Fibroblast of skin of left biceps (primary cell): ENCODE measurements at regions not wholly inside any gene's neighbourhood (a gene's known extent, or its start where the extent isn't known, plus 50 kb on each side); places are given as distances from the start of the nearest gene placed in this dataset.

Experiments used
- DNase-seq, 2 experiments: peaks; one replicate each; pipeline ENCODE4 v3.0.0-alpha.2; 2013; ENCODE audit warnings: low read depth in 2 of 2

DNA sequence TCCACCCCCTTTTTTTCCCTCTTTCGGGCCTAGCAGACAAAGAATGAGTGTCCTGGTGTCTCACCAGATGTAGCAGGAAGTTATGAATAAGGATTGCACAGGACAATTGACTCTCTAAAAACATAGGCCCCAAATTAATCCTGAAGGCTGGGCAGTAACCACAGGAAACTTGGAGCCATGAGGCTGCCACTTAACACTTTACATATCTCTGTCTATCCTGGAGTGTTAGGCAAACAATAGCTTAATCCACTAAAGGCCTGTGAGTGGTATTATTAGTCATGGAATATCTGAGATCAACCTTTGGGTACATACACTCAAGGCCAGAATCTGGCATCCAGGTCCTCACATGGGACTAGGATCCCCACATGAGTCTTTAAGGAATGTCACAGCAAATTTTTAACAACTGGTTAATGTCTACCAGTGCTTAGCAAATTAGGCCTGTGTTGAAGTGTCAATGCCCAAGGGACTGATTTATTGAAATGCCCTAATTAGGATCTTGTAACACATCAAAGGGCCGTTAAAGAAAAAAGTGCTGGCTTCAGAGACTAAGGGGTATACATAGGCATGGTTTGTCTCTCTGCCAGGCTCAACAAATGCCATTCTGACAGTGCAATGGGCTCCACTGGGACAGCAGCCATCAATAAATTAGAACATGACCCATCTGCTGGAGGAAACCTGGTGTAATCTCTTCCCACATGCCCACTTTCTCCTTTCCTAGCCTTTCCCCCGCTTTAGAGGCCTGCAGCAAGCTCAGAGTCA is 196.7 kb upstream of the TBX20 start:
- no peak for DNase-seq

DNA sequence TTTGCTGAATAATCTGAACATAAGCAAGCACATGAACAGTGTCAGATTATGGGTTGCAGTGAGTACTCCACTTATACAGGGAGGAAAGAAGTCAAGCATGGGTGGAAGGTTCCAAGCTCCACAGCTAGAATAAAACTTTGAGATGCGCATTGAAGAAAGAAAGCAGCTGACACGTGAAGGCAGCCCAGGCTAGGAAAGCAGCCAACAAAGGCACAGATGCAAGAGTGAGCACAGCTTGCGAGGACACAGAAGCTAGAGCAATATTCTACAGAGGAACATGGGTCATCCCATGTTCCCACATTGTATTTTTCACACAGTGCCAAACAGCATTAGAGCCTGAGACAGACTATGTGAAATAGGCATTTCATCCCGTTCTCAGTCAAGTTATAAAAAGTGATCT is 194.6 kb upstream of the TBX20 start:
- DNase-seq: no peak

DNA sequence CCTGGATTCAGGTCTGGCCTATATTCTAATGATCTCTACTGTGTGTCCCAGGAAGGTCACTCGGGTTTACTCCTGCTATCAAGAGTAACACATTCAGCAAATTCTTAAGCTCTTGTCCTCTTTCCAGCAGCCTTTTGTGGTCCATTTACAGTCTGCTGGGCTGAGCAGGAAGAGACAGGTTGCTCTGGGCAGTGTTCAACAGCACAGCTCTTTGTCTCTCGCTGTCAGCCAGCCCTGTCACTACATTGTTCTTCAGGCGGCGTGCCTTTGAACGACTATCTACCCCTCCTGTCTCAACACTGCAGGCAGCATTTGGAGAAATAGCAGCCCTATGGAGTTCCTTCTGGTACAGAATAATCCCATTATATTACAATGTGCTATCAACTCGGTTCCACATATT is 192.2 kb upstream of the TBX20 start:
- DNase-seq: no peak

DNA sequence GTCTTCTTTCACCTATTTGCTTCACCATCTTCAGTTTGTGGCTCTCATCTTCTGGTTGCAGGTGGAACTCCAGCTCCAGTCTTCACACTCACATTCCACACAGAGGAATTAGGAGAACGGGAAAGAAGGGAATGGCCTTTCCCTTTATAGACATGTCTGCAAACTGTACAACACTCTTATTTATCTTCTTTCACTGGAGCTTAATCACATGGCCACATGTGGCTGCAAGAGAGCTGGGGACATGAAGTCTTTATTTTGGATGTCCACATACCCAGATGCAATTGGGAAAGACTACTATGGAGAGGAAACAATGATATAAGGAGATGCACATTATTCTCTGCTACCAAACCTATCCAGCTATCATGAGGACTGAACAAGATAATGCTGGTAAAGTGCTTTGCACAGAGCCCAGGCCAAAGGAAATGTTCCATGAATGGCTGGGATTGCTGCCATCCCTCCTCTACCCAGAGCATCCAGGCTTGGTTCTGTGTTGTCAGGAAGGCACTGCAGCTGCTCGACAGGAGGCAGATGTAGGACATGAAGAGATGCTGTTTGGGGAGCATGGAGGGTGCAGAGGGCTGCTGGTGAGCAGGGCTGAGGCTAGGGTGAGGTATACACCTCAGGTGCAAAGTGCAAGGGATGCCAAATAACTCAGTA is 183.8 kb upstream of the TBX20 start:
- no peak for DNase-seq

DNA sequence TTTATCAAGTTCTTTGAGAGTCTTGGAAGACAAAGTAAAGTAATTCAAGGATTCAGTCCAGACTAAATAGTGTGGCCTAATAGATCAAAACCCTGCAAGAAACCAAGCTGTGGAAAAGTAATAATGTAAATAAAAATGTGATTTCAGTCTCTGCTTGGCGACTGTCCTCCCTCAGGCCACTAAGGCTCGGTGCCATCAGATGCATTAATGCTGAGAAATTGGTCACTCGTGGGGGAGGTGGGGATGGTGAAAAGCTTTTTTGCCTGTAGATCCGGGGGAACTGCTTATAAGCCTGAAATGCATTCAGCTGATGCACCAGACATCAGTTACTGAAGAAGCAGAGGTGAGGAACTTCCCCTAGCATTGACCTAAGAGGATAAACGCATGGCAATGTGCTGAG is 182.6 kb upstream of the TBX20 start:
- DNase-seq: no peak

DNA sequence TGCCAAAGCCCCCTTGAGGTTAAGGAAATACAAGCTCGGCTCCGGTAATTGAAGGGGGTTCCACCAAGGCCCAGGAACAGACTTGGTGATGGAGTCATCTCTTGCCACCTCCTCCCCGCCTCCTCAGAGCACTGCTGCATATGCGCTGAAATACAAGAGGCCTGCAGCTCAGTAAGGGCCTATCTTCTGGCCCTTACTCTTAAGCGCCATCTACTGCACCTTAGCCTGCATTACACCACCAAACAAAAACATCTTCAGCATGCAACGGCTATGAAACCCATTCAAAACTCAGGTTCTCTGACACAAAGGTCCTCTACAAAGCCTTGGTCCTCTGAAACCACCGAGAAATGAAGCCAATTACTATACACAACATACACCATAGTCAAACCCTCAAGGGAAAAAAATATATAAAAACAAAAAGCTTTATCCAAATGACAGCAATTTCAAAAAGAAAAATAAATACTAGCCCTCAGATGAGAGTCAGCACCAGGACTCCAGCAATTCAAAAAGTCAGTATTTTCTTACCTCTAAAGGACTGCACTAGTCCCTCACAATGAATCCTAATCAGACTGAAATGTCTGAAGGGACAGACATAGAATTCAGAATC is 176.8 kb upstream of the TBX20 start:
- no peak for DNase-seq

DNA sequence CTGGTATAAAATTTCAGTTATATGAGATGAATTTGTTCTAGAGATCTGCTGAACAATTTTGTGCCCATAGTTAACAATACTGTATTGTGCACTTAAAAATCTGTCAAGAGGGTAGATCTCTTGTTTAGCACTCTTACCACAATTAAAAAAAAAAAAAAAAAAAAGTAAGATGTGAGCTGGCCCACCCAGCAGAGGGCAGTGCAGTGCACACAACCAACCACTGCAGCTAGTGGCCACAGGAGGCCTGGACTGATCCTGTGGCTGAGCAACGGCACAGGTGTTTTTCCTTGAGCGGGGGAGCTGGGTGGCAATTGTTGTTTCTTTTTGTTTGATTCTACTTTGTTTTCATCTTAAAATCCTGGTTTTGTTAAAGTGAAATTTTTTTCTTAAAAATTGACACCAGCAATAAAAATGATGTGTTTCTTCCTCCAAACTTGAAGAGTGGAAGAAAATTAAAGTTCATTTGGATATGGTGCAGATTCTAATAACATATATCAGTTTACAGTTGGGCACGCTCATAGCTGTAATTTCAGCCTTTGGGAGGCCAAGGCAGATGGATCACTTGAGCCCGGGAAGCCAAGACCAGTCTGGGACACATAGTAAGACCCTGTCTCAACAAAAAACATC is 171.1 kb upstream of the TBX20 start:
- peak; percentile 3 to 8 for DNase-seq

DNA sequence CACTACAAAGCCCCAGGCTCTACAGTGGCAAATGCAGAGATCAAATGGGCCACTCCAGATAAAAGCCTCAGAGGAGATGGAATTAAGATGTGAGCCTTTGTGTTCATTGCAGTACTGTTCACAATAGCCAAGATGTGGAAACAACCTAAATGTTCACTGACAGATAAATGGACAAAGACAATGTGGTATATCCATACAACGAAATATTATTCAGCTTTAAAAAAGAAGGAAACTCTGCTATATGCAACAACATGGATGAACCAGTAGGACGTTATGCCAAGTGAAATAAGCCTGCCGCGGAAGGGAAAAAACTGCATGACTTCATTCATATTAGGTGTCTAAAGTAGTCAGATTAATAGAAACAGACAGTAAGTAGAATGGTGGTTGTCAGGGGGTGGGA is 170.5 kb upstream of the TBX20 start:
- DNase-seq: no peak

DNA sequence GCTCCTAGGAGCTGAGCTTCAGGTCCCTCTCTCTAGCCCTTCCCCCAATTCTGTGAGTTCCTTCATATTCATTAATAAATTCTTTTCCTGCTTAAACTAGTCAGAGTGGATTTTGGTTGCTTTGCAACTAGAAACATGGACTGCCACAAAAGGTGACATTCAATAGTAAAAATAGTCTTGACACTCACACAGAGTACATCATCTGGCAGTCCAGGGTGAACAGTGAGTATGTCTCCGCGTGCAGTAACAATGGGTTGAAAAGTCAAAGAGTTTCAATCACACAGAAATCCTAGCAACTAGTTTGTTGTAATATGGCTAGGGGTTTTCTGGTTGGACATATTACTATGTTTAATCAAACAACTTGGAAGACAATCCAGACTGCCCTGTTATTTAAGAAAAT is 168.8 kb upstream of the TBX20 start:
- DNase-seq: no peak

DNA sequence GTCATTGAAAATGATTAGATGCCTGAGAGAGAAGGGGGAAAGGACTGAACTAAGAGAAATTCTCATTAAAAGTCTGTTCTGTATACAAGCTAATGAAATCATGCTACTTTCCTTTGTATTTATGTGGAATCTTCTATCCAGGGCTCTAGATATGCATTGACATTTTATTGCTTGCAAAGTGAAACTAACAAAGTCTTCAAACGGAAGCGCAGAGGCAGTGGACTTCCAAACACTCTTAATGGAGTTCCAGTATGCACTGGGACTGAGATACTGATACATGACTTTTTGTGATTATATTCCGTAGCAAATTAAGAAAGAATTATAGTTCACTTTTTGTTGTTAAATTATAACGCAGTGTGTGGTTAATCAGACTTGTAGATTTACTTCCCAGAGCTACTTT is 166.8 kb upstream of the TBX20 start:
- no peak for DNase-seq

DNA sequence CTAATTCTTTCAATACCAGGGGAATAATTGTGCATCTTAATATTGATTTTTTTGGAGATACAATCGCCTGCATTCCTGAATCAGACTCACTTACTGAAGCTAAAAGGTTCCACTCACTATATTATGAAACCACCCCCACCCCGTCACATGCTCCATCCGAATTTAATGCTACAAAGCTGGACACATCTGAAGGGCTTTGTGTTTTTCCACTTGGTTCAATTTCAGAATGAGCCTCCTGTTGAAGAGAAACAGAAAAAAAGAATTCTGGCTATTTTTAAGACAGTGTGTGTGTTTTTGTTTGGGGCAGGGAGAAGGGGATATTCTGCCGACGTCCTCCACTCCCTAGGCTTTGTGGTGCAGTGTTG is 165.5 kb upstream of the TBX20 start:
- DNase-seq: no peak

DNA sequence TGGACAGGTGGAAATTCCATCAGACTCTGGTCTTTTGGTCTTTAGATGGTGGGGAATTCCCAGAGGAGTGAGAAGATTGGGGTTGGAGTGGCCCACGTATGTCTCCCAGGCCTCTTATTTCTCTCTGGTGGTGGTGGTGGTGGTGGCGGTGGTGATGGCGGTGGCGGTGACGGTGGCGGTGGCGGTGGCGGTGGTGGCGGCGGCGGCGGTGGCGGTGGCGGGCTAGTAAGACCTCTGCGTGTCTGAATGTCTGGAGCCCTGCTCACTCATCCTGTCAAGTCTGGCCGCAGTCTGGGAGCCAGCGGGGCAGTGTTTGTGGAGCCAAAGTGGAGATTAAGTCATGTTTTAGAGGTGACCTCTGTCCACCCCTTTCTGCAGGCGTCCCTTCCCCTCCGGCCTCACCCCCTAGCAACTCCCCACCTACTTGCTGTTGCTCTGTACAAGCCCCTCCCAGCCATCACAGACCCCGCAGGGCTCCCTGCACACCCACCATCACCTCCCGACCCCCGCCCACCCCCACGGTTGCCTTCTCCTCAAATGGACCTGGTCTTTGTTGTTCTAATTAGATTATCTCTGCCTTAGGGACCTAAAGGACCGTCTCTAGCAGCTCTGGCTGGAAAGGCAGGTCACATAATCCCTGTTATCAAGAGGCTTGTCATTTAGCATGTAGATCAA is 165.0 kb upstream of the TBX20 start:
- DNase-seq: no peak

DNA sequence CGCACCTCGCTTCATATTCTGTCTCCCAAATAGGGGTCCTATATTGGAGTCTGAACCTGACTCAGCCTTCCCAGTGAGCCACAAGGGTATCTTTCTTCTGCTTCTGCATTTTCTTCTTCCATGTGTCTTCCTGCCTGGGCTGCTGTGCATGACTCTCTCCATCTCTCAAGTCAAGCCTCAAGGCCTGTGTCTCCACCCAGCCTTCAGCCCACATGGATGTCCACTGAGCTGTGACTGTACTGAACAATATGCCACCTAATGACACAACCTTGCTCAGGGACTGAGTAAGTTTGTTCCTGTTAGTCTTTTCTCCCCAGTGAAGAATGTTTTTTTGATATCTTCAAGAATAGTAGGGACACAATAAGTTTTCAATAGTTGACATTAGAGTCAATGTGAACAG is 162.7 kb upstream of the TBX20 start:
- DNase-seq: no peak

DNA sequence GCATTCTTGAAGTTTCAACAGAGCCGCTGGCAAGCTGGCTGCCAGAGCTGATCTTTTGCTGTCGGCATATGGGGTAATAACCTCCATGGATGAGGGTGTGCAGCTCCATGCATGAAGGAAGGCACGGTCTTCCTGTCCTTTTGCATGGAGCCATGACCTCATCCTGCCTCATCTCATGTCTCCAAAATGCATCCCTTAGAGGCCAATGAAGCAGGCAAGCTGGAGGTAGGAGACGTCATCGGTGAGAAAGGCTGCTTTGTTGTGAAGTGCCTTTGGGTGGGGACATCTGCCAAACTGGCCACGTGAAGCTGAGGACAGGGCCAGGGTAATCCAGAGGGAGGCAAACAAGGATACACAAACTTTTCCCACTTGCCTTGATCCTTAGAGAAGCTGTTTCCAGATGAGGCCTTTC is 161.5 kb upstream of the TBX20 start:
- no peak for DNase-seq

DNA sequence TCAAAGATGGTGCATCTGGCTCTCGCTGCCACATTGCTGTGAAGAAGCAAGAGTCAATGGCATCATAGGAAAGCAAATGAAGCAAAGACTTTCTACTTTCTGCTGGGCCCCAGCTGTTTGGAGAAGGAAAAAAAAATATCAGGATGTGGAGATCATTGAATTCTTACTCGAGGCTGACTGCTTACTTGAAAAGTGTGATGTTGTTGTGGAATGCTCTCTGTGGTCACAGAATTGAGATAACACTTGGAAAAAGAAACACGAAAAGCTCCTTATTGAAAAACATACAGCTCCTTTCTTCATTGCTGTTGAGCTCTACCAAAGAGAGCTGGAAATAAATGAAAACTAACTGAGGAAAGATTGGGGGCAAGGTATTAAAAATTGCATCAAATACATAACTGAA is 157.4 kb upstream of the TBX20 start:
- DNase-seq: no peak

DNA sequence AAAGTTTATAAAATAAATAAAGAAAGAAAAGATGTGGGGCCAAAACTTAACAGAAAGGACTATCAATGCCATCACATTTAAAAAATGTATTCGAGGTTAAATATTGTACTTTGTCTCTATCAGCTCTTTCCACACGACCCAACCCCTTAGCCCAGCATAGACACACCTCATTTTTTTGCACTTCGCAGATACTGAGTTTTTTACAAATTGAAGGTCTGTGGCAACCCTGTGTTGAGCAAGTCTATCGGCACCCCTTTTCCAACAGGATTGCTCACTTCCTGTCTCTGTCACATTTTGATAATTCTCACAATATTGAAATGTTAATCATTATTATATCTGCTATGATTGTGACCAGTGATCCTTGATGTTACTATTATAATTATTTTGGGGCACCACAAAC is 151.6 kb upstream of the TBX20 start:
- DNase-seq: no peak

DNA sequence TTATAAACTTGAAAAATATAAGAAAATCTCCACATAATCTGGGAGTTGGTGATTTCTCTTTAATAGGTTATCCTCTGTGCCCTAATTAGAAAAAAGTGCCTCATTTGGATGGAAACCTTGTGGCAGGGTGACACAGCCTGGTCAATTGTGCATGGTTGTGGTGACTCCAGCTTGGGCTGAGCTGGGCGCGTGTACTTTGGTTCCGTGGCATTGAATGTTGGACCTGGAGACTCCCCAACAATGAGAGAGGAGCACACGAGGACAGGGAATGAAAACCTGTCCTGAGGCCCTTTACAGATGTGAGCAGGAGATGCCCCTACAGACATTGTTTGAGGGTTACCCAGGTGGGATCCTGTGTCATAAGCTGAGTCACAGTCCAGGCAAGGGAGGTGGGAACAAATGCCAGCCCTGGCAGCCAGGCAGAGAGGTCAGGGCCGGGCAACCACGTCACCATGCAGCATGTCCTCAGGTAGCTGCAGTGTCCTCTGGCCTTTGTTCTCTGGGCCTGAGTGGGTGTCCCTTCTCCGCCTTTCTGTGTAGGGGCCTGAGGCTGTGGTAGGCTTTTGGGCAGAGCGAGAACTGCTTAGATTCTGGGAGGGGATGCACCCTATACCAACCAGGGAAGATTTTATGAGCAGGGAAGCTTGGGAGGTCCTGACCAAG is 147.4 kb upstream of the TBX20 start:
- no peak for DNase-seq

DNA sequence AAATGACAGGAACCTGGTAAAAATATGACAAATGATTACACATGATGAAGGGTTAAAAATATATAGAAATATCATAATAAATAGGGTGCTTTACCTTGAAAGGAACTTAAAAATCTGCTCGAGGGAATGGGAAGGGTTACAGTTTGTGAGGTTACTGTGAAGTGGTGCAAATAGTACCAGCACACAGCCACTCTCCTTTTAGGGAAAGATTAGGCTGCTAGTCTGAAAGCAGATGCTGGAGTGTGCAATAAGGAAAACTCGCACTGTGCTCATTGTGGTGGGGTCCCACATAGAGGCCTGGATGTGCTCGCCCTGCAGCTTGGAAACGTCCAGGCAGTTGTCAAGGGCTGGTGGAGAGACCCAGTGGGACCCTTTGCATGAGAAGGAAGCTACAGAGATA is 145.9 kb upstream of the TBX20 start:
- DNase-seq: no peak

DNA sequence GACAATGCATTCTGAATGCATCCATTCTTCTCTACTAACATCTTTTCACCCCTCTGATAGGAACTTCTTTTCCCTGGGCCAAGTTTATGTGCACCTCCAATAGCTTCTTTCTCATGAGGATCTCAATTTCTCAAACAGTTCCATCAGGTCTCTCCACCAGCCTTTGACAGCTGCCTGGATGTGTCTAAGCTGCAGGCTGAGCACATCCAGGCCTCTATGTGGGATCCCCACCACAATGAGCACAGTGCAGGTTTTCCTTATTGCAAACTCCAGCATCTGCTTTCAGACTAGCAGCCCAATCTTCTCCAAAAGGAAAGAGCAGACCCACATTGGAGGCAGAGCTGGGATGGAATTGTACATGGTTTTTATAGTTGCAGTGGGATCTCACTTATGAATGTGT is 145.3 kb upstream of the TBX20 start:
- DNase-seq: no peak

DNA sequence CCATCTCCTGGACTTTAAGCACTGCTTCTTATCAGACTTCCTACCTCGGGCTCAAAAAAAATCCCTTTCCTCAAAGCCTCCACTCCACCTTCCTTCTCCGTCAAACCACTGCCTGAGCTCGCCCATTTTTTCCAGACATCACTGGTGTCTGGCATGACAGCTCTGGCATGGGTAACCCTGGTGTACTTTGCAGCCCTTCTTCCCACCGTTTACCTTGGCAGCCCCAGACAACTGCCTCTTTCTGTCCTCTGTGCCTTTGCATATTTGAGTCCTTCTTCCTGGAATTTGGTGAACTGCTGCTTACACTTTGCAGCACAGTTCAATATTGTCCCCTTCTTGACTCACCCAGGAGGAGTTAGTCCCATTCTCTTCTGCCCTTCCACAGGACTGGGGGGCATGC is 144.6 kb upstream of the TBX20 start:
- no peak for DNase-seq

DNA sequence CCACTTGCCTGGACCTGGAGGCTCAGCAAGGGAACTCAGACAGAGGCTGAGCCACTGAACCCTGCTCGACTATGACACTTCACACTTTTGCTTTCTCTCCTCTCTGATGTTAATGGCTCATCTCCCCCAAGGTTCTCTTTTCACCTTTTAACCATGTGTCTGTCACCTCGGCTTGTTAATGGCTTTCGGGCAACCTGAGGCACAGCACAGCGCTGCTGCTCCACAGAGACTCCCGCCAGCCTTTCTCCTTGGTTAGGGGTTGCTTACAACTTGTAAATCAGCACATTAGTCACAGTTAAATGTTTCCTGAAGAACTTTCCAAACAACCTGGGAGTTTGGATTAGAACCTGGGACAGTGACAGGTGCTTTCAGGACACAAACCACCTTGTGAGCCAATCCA is 136.2 kb upstream of the TBX20 start:
- no peak for DNase-seq

DNA sequence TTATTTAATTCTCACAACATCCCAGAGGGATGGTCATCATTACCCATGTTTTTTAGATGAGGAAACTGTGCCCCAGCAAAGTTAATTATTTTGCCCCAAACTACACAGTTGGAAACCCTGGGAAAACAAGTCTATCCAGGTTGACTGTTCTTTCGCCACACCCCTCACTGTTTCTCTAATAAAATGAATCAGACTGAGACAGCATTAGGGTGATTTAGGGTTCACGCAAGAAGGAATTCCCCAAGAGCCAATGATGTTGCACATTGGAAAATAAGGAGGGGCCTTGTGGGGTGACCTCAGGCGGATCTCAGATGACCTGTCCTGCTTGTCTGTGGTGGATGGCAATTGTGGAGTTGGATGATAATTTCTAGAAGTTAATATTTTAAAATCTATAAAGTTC is 135.7 kb upstream of the TBX20 start:
- DNase-seq: no peak
